Body of pancreas (tissue), 4 donors: ENCODE measurements at regions not wholly inside any gene's neighbourhood (a gene's known extent, or its start where the extent isn't known, plus 50 kb on each side); places are given as distances from the start of the nearest gene placed in this dataset.
"Not testable (repeated sequence)": the region's sequence is repeated elsewhere in the genome, so short reads cannot be mapped to it uniquely, and the experiment has no call there.

Experiments
- ATAC-seq: fragments of 150-250 bp; one replicate; pipeline ENCODE4 v1.9.1; 2016
- DNase-seq, 4 donors: peaks; one replicate each; pipeline ENCODE4 v3.0.0-alpha.2; 2019
- H3K27ac ChIP-seq, 4 donors: fragments of 200-600 bp; sonication (generic); 1 replicate in 3 of 4; 2 replicates in 1 of 4; pipeline versions ENCODE4 v1.5.1 to v1.6.1; 2016 to 2019; ENCODE audit warnings: mild to moderate bottlenecking in 1 of 4, mixed read lengths in 1 of 4, moderate library complexity in 1 of 4
- H3K27me3 ChIP-seq, 2 donors: fragments of 200-600 bp; sonication (generic); one replicate each; pipeline ENCODE4 v1.6.0; 2016; ENCODE audit warnings: mild to moderate bottlenecking in 1 of 2
- H3K36me3 ChIP-seq, 2 donors: fragments of 200-600 bp; sonication (generic); replicated peaks in 1 of 2; 2 replicates each; pipeline ENCODE4 v1.5.1; 2016; ENCODE audit warnings: low read depth in 2 of 2; ENCODE audit not compliant: insufficient read depth in 1 of 2
- H3K4me1 ChIP-seq: fragments of 200-600 bp; sonication (generic); one replicate; pipeline ENCODE4 v1.6.0; 2016
- H3K4me3 ChIP-seq, 2 donors: fragments of 200-600 bp; sonication (generic); 1 replicate in 1 of 2; 2 replicates in 1 of 2; pipeline ENCODE4 v1.5.1; 2016 to 2019
- H3K9me3 ChIP-seq, 3 donors: fragments of 200-600 bp; sonication (generic); 1 replicate in 2 of 3; 2 replicates in 1 of 3; pipeline ENCODE4 v1.5.1; 2016
- CTCF ChIP-seq, 7 experiments: fragments of 450-650 bp in 4 of 7; fragments of 200-600 bp in 3 of 7; sonication (generic) in 3 of 7; IDR thresholded peaks; one replicate each; pipeline ENCODE4 v1.5.1; 2016 to 2019; ENCODE audit warnings: antibody characterized with exemption in 7 of 7
- POLR2A ChIP-seq, 3 donors: fragments of 450-650 bp; IDR thresholded peaks; one replicate each; pipeline ENCODE4 v1.6.1; 2016; ENCODE audit warnings: antibody characterized with exemption in 3 of 3, mild to moderate bottlenecking in 2 of 3
- WGBS, 2 donors: methylation state at CpG; one replicate each; pipeline ENCODE4 v1.1.5; 2017; 5-methylcytosine and 5-hydroxymethylcytosine counted together
- intact Hi-C: fragments of 100-400 bp; cut with DNase I; formaldehyde crosslinking; loops from one replicate; pipeline ENCODE4 v1.15.1; 2023

DNA sequence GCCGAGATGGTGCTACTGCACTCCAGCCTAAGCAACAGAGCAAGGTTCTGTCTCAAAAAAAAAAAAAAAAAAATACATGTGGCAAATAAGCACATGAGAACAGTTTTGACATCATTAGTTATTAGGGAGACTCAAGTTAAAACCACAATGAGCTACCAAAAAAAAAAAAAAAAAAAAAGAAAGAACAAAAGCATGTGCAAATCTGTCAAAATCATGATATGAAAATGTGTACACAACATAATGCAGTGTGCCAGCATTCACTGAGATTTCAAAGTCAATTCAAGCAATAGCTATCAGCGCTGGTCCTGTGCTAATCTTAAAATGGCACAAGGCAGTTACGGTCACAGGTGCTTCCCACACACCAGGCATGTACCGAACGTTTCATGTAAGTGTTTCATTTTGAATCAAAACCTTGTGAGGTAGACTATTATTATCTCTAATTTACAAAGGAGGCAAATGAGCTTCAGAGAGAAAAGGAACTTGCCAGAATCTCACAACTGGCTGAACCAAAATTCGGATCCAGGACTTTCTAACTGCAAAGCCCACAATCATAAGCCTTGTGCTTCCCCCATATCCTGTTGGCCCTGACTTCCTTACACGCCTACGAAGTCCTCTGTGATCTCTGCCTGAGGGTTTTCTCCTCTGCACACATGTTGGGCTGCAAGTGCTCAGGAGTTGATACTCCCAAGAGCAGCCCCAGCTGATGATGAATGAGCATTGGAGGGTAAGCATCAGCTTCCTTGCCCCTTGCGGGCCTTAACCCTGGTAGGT is 200.1 kb upstream of the PROK2 start:
- H3K27me3 ChIP-seq: no peaks in the 10 kb centered on the region
- no peaks in the 10 kb centered on the region for H3K9me3 ChIP-seq
- peak in 2 of 4 donors; percentile 13 to 22 for DNase-seq
- no peak for TF ChIP-seq POLR2A (IDR thresholded peaks at IDR 0.05)
- no peak for TF ChIP-seq CTCF (IDR thresholded peaks at IDR 0.05)
- H3K27ac ChIP-seq: no peak overlapping the region
- no peaks in the 10 kb centered on the region for H3K36me3 ChIP-seq
- no peak overlapping the region for H3K4me3 ChIP-seq
- intact Hi-C loops: no loop called here
- 39 to 43% methylated on average over 9 of the region's 9 CpGs for WGBS, 2 donors
- H3K4me1 ChIP-seq: no peaks in the 10 kb centered on the region
- ATAC-seq: no peak

DNA sequence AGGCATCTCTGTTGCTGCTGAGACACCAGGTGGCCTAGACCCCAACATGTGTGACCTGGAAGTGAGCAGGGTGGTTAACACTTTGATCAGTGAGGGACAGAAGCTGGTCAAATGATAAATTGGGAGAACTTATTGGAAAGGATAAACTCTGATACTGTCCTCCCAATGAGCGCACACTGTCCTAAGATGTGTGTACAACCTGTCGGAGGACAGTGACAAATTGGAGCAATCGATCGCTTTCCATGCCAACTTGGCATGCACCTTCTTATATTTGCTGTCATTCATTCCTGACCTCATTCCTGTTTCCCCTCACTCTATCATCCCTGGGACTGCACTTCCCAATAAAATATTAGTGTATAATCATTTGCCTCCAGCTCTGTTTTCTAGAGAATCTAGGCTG is 198.7 kb upstream of the PROK2 start:
- H3K36me3 ChIP-seq: no peaks in the 10 kb centered on the region
- no peaks in the 10 kb centered on the region for H3K4me1 ChIP-seq
- no peaks in the 10 kb centered on the region for H3K9me3 ChIP-seq
- 56 to 61% methylated on average over 4 of the region's 4 CpGs for WGBS, 2 donors
- TF ChIP-seq POLR2A (IDR thresholded peaks at IDR 0.05) (no peak), CTCF (IDR thresholded peaks at IDR 0.05) (no peak)
- H3K27ac ChIP-seq: no peak overlapping the region
- intact Hi-C loops: no loop called here
- DNase-seq: no peak
- H3K4me3 ChIP-seq: no peak overlapping the region
- ATAC-seq: no peak
- no peaks in the 10 kb centered on the region for H3K27me3 ChIP-seq

DNA sequence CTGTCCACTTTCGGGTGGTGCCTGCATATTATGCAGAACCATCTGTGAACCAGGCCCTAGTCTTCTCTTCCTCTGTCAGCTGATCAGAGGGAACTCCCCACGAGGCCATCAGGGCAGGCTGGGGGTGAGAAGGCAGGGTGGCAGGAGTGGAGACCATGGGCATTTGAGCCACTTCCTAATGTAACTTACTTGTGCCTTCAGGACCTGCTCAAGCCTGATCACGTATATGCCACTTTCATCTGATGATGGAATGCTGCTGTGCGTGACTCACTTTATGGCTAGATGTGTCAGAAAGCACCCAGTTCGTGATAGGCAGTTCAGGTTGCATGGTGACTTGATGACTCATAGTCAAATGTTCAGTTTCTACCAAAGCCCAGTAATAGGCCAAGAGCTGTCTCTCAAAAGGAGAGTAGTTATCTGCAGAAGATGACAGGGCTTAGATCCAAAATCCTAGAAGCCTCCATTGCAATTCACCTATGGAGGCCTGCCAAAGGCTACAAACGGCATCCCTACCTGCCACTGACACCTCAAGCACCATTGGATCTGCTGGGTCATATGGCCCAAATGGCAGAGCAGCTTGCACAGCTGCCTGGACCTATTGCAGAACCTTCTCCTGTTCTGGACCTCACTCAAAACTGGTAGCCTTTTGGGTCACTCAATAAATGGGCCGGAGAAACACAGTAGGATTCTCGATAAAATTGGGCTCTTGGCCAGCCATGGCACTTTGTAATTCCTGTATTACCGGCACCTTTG is 197.7 kb upstream of the PROK2 start:
- H3K4me1 ChIP-seq, intact Hi-C loops, H3K27ac ChIP-seq, H3K36me3 ChIP-seq, ATAC-seq, H3K4me3 ChIP-seq, H3K9me3 ChIP-seq, H3K27me3 ChIP-seq: not testable (repeated sequence)
- peak in 2 of 4 donors; percentile 26 to 39 for DNase-seq
- 45 to 47% methylated on average over 7 to 9 of the region's 9 CpGs for WGBS, 2 donors

DNA sequence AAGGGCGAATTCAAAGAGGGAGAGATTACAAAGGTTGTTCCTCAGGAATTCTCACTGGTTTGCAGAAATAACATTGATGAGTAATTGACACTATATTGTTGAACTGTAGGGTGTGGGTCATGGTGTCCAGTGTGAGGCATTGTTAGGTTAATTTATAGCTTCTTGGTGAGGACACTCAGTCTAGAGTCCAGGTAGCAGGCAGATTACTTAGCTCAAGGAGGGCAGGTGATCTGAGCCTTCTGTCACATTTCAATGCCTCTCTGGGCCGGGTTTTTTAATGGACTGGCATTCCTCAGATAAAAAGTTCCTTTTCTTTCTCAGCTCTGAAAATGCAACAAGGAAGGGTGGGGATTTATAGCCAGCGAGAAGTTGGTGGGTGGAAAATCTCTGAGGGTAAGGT is 194.2 kb upstream of the PROK2 start:
- Histone ChIP-seq H3K27ac (no peak overlapping the region), H3K27me3 (no peaks in the 10 kb centered on the region), H3K9me3 (no peaks in the 10 kb centered on the region), H3K4me3 (no peak overlapping the region), H3K36me3 (no peaks in the 10 kb centered on the region), H3K4me1 (no peaks in the 10 kb centered on the region)
- ATAC-seq: no peak
- DNase-seq: no peak
- 64 to 68% methylated on average over 3 of the region's 3 CpGs for WGBS, 2 donors
- intact Hi-C loops: no loop called here
- no peak for TF ChIP-seq POLR2A (IDR thresholded peaks at IDR 0.05)
- no peak for TF ChIP-seq CTCF (IDR thresholded peaks at IDR 0.05)

DNA sequence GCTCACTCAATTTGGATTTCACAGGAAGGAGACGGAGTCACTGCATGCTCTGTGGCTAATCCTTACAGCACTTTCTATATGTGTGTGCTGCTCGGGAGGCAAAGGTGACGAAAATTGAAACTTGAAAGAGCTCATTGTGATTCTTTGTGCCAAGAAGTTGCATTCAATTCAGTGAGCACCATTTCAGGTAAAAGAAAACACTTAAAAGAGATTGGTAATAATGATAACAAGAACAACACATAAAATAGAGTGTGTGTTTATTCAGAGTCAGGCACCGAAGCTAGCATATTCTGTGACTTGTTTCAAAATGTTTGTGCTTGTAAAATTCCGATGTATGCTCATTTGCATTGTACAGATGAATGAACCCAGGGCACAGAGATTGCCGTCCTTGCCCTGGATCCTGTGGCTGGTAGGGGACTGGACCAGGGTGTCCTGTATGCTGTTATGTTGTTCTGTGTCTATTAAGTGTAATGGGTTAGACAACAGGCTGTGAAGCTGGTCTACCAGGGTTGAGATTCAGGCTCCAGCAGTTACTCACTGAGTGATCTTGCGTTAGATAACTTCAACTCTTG is 193.3 kb upstream of the PROK2 start:
- Histone ChIP-seq H3K4me3 (no peak overlapping the region), H3K9me3 (no peaks in the 10 kb centered on the region), H3K4me1 (no peaks in the 10 kb centered on the region), H3K27me3 (no peaks in the 10 kb centered on the region), H3K36me3 (no peaks in the 10 kb centered on the region), H3K27ac (no peak overlapping the region)
- ATAC-seq (no peak), DNase-seq (no peak)
- TF ChIP-seq POLR2A (IDR thresholded peaks at IDR 0.05) (no peak), CTCF (IDR thresholded peaks at IDR 0.05) (no peak)
- intact Hi-C loops: no loop called here
- 52 to 57% methylated on average over 7 of the region's 7 CpGs for WGBS, 2 donors
